ENCODE measurements at regions not wholly inside any gene's neighbourhood (a gene's known extent, or its start where the extent isn't known, plus 50 kb on each side); places are given as distances from the start of the nearest gene placed in this dataset.

DNA sequence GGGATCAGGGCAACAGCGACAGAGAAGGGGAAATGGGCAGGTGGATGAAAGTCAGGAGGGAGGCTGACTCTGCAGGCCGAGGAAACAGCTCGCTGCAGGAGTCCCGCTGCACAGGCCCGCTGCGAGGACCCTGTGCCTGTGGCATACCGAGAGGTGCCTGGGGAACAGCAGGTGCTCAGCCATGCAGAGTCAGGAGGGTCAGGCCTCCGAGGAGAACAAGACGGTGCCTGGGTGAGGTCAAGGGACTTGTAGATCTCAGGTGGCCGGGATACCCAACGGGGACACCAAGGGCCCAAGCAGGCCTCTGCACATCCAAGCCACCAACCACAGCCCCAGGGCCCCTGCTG lies 67.5 kb downstream of the NCOR2 start:
- TF ChIP-seq, protein P1, sequence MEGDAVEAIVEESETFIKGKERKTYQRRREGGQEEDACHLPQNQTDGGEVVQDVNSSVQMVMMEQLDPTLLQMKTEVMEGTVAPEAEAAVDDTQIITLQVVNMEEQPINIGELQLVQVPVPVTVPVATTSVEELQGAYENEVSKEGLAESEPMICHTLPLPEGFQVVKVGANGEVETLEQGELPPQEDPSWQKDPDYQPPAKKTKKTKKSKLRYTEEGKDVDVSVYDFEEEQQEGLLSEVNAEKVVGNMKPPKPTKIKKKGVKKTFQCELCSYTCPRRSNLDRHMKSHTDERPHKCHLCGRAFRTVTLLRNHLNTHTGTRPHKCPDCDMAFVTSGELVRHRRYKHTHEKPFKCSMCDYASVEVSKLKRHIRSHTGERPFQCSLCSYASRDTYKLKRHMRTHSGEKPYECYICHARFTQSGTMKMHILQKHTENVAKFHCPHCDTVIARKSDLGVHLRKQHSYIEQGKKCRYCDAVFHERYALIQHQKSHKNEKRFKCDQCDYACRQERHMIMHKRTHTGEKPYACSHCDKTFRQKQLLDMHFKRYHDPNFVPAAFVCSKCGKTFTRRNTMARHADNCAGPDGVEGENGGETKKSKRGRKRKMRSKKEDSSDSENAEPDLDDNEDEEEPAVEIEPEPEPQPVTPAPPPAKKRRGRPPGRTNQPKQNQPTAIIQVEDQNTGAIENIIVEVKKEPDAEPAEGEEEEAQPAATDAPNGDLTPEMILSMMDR (IDR thresholded peaks at IDR 0.05 in 8 of 11, conservative IDR thresholded peaks at IDR 0.05 in 3 of 11), result no peak
- TF ChIP-seq POLR2A (IDR thresholded peaks at IDR 0.05), result no peak
- no peak for TF ChIP-seq POLR2AphosphoS5 (IDR thresholded peaks at IDR 0.05)
